ENCODE measurements at regions not wholly inside any gene's neighbourhood (a gene's known extent, or its start where the extent isn't known, plus 50 kb on each side); places are given as distances from the start of the nearest gene placed in this dataset.
"Not testable (repeated sequence)": the region's sequence is repeated elsewhere in the genome, so short reads cannot be mapped to it uniquely, and the experiment has no call there.

DNA sequence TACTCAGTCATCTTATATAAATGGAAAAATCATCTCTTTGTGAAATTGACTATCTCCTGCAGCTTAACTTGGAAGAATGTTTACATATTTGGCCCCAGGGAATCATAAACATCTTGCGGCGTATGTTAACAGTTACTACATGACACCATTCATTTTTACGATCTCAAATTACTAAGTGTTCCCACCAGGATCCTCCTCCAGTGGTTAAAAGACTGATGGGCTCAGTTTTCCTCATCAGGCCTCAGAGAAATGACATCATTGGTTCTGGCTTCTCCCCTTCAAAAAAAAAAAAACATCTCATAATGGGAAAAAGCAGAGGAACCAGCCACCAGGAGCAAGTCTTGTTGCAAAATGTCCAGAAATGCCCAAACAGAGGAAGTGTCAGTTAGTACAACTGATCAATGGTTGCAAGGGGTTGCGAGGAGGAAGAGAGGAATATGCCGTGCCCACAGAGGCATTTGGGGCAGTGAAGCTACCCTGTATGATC lies 70.5 kb upstream of the LIPC start:
- peak; percentile 97 for DNase-seq

DNA sequence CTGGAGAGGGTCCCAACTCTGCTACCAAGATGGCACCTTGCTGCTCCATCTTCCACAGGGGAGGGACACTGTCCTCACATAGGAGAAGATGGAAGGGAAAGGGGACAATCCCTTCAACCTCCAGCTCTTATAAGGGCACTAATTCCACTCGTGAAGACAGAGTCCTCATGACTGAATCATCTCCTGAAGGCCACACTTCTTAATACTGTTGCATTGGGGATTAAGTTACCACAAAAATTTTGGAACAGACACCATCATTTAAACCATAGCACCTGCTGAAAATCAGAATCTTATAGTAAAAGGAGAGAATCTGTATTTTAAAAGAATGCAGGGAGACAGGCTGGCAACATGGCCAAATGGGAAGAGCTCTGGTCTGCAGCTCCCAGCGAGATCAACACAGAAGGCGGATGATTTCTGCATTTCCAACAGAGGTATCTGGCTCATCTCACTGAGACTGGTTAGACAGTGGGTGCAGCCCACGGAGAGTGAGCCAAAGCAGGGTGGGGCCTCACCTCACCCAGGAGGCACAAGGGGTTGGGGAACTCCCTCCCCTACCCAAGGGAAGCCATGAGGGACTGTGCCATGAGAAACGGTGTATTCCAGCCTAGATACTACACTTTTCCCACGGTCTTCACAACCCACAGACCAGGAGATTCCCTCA lies 69.4 kb upstream of the LIPC start:
- no peak for DNase-seq

DNA sequence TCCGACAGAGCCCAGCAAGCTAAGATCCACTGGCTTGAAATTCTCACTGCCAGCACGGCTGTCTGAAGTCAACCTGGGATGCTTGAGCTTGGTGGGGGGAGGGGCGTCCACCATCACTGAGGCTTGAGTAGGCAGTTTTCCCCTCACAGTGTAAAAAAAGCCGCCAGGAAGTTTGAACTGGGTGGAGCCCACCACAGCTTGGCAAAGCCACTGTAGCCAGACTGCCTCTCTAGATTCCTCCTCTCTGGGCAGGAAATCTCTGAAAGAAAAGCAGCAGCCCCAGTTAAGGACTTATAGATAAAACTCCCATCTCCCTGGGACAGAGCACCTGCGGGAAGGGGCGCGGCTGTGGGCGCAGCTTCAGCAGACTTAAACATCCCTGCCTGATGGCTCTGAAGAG lies 68.7 kb upstream of the LIPC start:
- not testable (repeated sequence) for DNase-seq

DNA sequence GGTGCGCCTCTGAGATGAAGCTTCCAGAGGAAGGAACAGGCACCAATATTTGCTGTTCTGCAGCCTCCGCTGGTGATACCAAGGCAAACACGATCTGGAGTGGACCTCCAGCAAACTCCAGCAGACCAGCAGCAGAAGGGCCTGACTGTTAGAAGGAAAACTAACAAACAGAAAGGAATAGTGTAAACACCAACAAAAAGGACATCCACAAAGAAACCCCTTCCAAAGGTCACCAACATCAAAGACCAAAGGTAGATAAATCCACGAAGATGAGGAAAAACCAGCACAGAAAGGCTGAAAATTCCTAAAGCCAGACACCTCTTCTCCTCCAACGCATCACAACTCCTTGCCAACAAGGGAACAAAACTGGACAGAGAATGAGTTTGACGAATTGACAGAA lies 68.1 kb upstream of the LIPC start:
- not testable (repeated sequence) for DNase-seq

DNA sequence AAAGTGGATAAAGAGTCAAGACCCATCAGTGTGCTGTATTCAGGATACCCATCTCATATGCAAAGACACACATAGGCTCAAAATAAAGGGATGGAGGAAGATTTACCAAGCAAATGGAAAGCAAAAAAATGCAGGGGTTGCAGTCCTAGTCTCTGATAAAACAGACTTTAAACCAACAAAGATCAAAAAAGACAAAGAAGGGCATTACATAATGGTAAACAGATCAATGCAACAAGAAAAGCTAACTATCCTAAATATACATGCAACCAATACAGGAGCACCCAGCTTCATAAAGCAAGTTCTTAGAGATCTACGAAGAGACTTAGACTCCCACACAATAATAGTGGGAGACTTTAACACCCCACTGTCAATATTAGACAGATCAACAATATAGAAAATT lies 66.7 kb upstream of the LIPC start:
- not testable (repeated sequence) for DNase-seq

DNA sequence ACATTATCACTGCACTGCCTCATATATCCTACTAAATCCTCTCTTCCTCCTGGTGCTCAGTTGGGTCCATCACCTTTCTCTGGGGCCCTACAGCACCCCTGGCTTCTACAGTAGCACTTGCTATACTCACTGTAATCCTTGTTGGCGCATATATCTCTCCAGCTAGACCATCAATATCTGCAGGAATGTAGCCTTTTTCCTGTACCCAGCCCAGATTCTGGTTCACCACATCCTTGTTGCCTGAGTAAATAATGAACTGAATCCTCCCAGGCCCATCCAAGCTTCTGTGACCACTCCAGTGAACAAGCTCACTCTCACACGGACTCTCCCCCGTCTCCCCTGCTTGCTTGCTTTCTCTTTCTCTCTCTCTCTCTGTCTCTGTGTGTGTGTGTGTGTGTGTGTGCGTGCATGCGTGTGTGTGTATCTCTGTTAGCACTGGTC lies 62.5 kb upstream of the LIPC start:
- no peak for DNase-seq

DNA sequence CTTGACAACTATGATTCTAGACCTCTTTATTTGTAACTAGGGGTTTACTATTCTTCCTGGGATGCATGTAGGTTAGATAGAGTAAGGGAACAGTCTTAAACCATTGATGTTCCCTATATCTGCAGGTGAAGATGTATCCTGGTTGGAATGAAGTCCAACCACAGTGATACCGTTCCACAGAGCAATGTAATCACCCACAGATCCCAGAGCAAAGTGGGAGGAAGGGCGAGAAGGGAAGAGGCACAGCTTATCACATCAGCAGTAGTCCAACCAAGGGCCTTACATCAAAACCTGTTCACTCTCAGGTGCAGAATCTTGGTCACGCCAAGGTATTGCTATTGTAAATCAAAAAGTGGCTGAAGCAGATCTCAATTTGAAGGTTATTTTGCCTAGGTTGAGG lies 61.8 kb upstream of the LIPC start:
- DNase-seq: no peak

DNA sequence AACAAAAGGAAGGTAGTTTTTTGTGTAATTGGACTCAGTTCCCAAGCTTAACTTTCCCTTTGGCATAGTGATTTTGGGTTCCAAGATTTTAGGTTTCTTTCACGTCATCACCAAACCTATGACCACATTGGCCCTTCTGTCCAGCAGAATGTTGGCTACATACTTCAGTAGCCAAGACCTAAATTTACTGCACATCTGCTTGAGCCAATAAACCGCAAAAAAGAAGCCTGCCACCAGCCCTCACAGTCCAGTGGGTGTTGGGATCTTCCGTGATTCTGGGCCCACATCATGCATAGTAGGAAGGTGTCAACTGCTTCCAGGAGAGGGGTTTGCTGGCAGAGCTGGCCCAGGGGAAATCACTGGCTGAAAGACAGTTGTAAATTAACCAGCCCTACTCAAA lies 57.6 kb upstream of the LIPC start:
- DNase-seq: no peak

DNA sequence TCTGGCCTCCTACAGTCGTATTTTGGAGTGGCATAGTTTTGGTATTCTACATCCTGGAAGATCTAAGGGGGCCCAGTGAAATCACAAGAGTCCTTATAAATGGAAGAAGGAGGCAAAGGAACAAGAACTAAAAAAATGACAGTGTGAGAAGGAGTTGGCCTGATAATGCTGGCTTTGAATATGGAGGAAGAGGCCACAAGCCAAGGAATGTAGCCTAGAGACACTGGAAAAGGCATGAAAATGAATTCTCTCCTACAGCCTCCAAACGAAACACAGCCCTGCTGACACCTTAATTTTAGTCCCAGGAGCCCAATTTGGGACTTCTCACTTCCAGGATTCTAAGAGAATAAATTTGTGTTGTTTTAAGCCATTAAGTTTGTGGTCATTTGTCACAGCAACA lies 54.6 kb upstream of the LIPC start:
- DNase-seq: no peak

DNA sequence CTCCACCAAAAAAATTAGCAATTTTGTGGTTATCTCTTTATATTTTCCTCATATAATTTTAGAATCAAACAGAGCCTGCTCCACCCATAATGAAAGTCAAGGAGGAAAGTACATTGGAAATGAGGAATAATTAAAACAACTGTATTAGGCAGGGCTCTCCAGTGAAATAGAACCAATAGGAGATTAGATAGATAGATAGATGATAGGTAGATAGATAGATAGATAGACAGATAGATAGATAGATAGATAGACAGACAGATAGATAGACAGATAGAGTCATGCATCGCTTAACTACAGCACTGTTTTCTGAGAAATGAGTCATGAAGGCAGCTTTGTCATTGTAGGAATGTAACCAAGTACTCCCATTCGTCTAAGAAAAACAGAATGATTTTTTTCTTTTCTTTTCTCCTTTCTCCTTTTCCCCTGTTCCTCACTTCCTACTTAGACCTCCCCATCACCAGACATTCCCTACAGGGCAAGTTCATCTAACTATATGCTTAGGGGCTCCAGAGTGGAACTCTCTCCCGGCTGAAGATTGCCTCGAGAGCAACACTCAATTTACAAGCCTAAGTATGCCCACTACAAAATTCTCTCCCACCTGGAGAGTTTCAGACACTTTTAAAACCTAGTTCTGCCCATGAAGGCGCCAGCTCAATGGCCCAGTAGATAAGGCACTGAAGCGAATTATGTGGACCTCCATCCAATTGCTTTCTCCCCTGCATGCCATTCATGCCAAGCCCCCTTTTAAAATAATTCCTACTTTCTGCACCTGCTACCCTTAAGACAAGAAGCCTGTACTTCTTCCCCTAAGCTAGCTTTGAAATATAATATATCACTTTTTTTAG lies 53.3 kb upstream of the LIPC start:
- DNase-seq: no peak

DNA sequence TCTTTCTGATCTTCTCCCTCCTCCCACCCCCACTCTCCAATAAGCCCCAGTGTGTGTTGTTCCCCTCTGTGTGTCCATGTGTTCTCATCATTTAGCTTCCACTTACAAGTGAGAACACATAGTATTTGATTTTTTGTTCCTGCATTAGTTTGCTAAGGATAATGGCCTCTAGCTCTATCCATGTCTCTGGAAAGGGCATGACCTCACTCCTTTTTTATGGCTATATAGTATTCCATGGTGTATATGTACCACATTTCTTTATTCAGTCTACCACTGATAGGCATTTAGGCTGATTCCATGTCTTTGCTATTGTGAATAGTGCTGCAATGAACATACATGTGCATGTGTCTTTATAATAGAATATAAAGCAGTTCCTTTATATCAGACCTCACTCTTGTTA lies 52.3 kb upstream of the LIPC start:
- DNase-seq: not testable (repeated sequence)

DNA sequence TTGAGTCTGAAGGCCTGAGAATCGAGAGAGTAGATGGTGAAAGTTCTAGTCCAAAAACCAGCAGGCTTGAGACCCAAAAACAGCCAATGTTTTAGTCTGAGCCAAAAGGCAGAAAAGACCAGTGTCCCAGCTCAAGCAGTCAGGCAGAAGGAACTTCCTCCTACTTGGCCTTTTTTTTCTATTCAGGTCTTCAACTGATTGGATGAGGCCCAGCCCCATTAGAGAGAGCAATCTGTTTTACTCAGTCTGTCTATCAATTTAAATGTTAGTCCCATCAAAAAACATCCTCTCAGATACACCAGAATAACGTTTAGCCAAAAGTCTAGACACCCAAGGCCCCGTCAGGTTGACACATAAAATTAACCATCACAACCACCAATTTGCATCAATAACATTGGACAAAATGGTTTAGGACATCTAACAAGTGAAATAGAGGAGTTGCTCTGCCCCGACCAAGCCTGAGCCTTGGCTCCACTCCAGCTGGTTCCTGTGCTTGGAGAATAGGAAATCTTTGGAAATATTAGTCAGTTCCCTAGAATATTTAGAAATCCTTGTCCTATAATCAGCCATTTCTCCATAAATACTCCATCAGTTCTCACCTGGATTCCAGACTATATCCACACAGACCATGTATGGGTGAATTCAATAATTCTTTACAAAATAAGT lies 51.4 kb upstream of the LIPC start:
- no peak for DNase-seq

DNA sequence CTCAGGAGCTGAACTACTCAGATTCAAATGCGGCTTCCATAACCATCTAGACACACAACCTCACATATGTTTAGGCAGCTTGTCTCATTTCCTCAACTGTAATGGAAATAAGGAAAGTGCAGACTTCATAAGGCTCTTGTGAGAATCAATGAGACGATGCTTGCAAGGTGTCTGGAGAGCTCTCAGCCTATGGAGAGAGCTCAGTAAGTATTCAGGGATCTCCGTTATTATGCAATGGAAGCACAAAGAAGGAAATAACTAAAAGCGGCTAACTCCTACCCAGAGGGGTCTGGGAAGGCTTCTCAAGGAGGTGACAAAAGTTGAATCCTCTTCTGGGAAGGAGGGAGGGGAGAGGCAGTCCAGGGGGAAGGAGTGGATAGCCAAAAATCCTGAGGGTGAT lies 50.1 kb upstream of the LIPC start:
- DNase-seq: no peak

All from skin of body (tissue), 1 donor.